ENCODE measurements at regions not wholly inside any gene's neighbourhood (a gene's known extent, or its start where the extent isn't known, plus 50 kb on each side); places are given as distances from the start of the nearest gene placed in this dataset.

- DNase-seq (ENCODE audit: low read depth, low spot score) (no peak), FAIRE-seq (no peak)
- no TSS peak for BruUV-seq (replicated peaks)
- dilution Hi-C loops (cut with MboI; ENCODE audit: extremely low pct_ligation_motif_present, low sequenced_read_pairs) (no loop called here), intact Hi-C loops (cut with micrococcal nuclease) (no loop called here)
- Histone ChIP-seq H3K4me2 (ENCODE audit: insufficient read depth, low read length) (no peak overlapping the region), H3K36me3 (ENCODE audit: control insufficient read depth in 2 of 2, extremely low read depth in 1 of 2, insufficient read depth in 2 of 2, low read length in 2 of 2) (no peaks in the 10 kb centered on the region), H3K27me3 (ENCODE audit: control insufficient read depth in 2 of 2, insufficient read depth in 2 of 2, low read length in 2 of 2) (no peaks in the 10 kb centered on the region), H3K9me1 (replicated peaks; ENCODE audit: control insufficient read depth, extremely low read depth, insufficient read depth, low read length) (no peaks in the 10 kb centered on the region), H3K4me1 (ENCODE audit: control insufficient read depth, extremely low read depth, insufficient read depth, low read length) (peaks cover 12% of the 10 kb centered on the region), H3K9ac (replicated peaks; ENCODE audit: extremely low read depth, insufficient read depth, low read length) (no peak overlapping the region), H3K4me3 (replicated peaks in 1 of 3; ENCODE audit: insufficient read depth in 1 of 3, low read depth in 1 of 3, low read length in 3 of 3) (no peak overlapping the region), H4K20me1 (replicated peaks; ENCODE audit: control insufficient read depth, extremely low read depth, insufficient read depth, low read length) (no peaks in the 10 kb centered on the region), H2AFZ (ENCODE audit: low read depth, low read length) (no peak overlapping the region), H3K79me2 (ENCODE audit: control insufficient read depth, insufficient read depth, low read length) (no peaks in the 10 kb centered on the region), H3K27ac (ENCODE audit: insufficient read depth, low read depth, low read length) (no peak overlapping the region), H3K9me3 (replicated peaks; ENCODE audit: control insufficient read depth, insufficient read depth, low read length) (no peaks in the 10 kb centered on the region)
- ChIA-PET CTCF (no interaction called here), POLR2A (no interaction called here)
- no peak for TF ChIP-seq POLR2A (IDR thresholded peaks at IDR 0.05; ENCODE audit: low read depth, low read length)
- TF ChIP-seq MYC (IDR thresholded peaks at IDR 0.05; ENCODE audit: low read depth, low read length), result no peak
- no peak for TF ChIP-seq JUN (IDR thresholded peaks at IDR 0.05; ENCODE audit: borderline replicate concordance, insufficient read depth, insufficient read length, low read depth)
- no peak for TF ChIP-seq MAX (IDR thresholded peaks at IDR 0.05; ENCODE audit: insufficient read depth, insufficient read length)
- no peak for TF ChIP-seq POLR2AphosphoS5 (IDR thresholded peaks at IDR 0.05; ENCODE audit: insufficient read depth, low read depth, low read length)
- TF ChIP-seq EZH2 (IDR thresholded peaks at IDR 0.05; ENCODE audit: borderline replicate concordance, low read depth, low read length, severe bottlenecking), result no peak
- no peak for TF ChIP-seq CTCF (IDR thresholded peaks at IDR 0.05; ENCODE audit: extremely low read depth in 1 of 2, insufficient read depth in 1 of 2, low read depth in 1 of 2, low read length in 2 of 2)
- TF ChIP-seq GATA2 (IDR thresholded peaks at IDR 0.05; ENCODE audit: insufficient read depth, insufficient read length, low read depth, low read length), result no peak
- no peak for TF ChIP-seq FOS (IDR thresholded peaks at IDR 0.05; ENCODE audit: borderline replicate concordance, insufficient read depth, low read length)
Observed at GRCh38 chr3:16114429-16114828, 60.1 kb upstream of the GALNT15 start.

Data from endothelial cell of umbilical vein (primary cell).